GM19239 (cell line): ENCODE measurements at regions not wholly inside any gene's neighbourhood (a gene's known extent, or its start where the extent isn't known, plus 50 kb on each side); places are given as distances from the start of the nearest gene placed in this dataset.
"Not testable (repeated sequence)": the region's sequence is repeated elsewhere in the genome, so short reads cannot be mapped to it uniquely, and the experiment has no call there.

ENCODE experiments used
- DNase-seq: peaks from one replicate; pipeline ENCODE4 v3.0.0; 2011; ENCODE audit warnings: low spot score; ENCODE audit not compliant: insufficient read length
- FAIRE-seq: peaks from 2 replicates; lab custom pipeline; 2011; peaks lifted over from hg19 to GRCh38; lab: Jason Lieb, UNC

DNA sequence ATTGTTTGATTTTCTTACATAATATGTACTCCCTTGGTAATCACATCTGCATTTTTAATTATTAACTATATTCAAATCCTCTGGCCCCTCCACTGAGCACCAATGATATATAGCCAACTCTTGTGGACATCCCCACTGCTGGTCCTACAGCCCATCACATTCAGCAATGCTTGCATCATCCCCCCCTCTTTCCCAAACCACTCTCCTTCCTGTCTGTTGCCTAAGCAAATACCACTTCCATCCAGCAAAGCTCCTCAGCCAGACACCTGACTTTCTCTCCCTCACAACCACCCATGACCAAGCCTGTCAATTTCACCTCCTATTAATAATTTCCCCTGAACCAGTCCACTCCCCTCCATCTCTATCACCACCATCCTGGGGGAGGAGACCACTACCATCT is 330.1 kb downstream of the GOLGA6L6 start:
- not testable (repeated sequence) for FAIRE-seq

DNA sequence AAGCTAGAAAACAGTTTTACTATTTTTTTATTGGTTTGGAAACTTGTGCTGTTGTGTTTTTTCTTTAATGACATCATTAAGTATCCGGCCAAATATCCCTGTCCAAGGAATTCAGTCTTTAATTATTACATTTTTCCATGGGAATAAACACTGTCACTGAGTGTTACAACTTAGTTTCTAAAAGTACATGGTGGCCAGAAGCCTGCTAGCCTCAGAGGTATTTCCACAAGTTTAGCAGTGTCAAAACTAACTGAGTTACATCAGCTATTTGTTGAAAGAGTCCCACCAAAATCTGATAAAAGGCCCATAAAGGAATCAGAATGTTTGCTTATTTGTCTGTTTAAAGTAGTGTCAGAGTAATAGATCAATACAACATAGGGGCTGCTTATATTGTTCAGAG is 331.6 kb downstream of the GOLGA6L6 start:
- not testable (repeated sequence) for DNase-seq, FAIRE-seq

More for the DNA sequence above, 330.1 kb downstream of the GOLGA6L6 start:
- not testable (repeated sequence) for DNase-seq

- not testable (repeated sequence) for FAIRE-seq
Observed at GRCh38 chr15:20207607-20208006, 334.0 kb downstream of the GOLGA6L6 start.

DNA sequence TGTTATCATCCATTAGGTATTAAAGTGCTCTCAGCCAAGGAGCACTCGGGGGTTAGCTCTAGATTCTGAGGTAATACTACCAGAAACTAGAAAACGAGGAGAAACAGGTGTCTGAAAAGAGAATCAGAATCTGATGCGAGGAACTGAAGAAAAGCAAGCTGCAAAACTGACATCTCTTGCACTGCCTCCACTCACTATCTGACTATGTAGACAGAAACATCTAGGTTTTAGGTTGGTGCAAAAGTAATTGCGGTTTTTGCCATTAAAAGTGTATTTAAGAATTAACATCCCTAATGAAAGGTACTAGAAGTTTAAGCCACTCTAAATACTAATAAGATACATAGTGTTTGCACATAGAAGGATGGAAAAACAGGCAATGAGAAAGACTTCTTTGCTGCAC is 334.4 kb downstream of the GOLGA6L6 start:
- not testable (repeated sequence) for FAIRE-seq, DNase-seq

More at GRCh38 chr15:20207607-20208006, 334.0 kb downstream of the GOLGA6L6 start:
- DNase-seq: not testable (repeated sequence)

DNA sequence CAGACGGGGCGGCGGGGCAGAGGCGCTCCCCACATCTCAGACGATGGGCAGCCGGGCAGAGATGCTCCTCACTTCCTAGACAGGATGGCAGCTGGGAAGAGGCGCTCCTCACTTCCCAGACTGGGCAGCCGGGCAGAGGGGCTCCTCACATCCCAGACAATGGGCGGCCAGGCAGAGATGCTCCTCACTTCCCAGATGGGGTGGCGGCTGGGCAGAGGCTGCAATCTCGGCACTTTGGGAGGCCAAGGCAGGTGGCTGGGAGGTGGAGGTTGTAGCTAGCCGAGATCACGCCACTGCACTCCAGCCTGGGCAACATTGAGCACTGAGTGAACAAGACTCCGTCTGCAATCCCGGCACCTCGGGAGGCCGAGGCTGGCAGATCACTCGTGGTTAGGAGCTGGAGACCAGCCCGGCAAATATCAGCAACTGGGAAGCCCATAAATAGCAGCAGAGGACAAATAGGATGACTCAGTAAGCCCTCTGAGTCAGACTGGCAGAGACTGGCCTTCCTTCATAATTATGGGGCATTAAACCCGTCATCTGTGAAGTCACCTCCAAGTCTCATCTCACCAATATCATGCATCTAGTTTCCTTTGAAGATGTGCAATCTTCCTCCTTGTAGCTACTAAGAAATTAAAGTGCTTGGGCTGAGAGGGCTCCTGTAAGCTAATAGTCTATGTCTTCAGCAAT is 337.3 kb downstream of the GOLGA6L6 start:
- not testable (repeated sequence) for DNase-seq, FAIRE-seq

DNA sequence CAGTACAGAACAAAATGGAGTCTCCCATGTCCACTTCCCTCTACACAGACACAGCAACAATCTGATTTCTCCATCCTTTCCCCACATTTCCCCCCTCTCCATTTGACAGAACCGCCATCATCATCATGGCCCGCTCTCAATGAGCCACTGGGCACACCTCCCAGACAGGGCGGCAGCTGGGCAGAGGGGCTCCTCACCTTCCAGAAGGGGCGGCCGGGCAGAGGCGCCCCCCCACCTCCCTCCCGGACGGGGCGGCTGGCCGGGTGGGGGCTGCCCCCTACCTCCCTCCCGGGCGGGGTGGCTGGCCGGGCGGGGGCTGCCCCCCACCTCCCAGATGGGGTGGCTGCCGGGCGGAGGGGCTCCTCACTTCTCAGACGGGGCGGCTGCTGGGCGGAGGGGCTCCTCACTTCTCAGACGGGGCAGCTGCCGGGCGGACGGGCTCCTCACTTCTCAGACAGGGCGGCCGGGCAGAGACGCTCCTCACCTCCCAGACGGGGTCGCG is 337.9 kb downstream of the GOLGA6L6 start:
- not testable (repeated sequence) for FAIRE-seq, DNase-seq

GRCh38 chr15:20194591-20195198 is 346.9 kb downstream of the GOLGA6L6 start:
- not testable (repeated sequence) for DNase-seq, FAIRE-seq

DNA sequence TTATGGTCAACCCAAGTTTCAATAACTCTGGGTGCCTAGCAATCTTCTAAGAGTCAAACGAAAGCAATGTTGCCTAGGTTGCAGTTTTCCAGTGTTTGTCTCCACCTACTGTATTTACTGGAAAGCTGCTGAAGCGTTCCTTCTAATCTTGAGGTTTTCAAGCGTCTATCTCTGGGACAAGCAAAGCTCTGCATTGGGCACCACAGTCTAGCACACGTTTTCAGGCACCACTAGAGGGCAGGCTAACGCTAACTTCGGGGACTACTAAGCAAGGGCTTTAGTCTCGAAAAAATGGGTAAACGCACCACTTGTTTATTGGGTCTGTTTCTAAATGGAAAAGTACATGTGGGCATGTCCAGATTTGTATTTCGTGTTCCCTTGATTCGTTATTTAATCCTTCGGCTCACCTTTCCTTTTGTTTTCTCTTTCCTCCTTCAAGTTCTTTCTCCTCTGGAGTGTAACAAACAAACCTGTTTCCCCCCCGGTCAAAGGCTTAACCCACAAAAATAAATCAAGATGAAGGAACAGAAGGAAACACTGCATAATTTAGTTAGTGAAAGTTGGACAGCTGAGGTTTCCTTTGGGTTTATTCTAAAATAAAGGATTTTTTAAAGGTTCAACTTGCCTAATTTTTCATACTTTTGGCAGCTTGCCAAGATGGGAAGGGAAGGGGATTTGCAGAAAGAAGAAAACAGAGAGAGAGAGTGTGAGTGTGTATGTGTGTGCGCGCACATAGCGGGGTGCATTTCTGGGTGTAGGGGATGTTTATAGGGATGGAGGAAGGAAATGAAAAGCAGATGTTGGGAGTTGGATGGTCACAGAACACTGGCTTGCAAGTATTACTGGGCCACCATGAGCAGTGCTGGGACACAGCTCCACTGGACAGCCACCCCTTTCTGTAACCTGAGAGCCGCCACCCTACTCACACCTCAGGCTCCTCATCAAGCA is 348.3 kb downstream of the GOLGA6L6 start:
- not testable (repeated sequence) for DNase-seq, FAIRE-seq

GRCh38 chr15:20191508-20192125 is 350.0 kb downstream of the GOLGA6L6 start:
- not testable (repeated sequence) for FAIRE-seq, DNase-seq

GRCh38 chr15:20188611-20189010 is 353.0 kb downstream of the GOLGA6L6 start:
- DNase-seq, FAIRE-seq: not testable (repeated sequence)

GRCh38 chr15:20187370-20188355 is 353.9 kb downstream of the GOLGA6L6 start:
- FAIRE-seq, DNase-seq: not testable (repeated sequence)

DNA sequence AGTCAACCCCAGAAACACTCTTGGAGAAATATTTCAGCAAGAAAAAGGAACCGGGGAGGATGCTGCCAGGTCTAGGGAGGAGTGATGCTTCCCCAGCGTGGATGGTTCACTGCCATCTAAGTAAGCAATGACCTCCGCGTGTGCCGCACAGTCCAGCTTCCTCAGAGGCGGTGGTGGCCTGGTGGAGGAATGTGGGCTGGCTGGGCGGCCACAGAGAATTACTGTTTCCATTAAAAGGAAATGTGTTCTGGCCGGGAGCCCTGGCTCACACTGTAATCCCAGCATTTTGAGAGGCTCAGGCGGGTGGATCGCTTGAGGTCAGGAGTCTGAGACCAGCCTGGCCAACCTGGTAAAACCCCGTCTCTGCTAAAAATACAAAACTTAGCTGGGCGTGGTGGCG is 356.7 kb downstream of the GOLGA6L6 start:
- not testable (repeated sequence) for FAIRE-seq

GRCh38 chr15:20168221-20168620 is 373.4 kb downstream of the GOLGA6L6 start:
- not testable (repeated sequence) for DNase-seq, FAIRE-seq

More for the DNA sequence above, 356.7 kb downstream of the GOLGA6L6 start:
- not testable (repeated sequence) for DNase-seq

DNA sequence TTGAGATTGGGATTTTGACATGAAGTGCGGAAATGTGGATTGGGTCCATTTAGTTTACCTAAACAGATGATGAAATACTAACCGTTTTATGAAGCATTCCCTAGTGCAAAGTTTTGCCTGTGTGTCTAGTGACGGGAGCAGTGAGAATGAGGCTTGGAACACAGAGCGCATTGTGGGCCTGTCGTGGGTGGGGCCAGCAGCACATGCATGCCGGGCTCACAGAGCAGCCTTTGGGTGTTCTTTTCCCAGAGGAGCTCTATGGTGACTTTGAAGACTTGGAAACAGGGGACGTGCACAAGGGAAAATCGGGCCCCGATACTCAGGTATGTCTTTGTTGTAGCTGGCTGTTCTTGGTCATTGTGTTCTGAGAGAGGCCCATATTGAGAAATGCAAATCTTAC is 388.1 kb downstream of the GOLGA6L6 start:
- DNase-seq, FAIRE-seq: not testable (repeated sequence)

DNA sequence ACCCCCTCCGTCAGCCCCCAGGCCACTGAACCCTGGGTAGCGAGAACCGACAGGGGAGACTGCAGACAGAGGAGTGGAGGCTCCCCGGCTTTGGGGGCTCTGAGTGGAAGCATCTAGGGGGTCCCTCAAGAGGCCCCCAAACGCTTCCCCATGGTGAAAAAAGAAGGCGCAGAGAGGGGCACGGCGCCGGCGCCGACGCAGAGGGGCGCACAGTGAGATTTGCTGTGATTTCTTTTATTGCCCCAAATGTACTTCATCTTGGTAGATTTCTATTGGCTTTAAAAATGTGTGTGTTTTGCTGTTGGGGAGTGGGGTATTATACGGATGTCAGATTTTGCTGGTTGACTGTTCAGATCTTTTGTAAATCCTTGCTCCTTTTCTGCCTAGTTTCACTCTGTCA is 392.9 kb downstream of the GOLGA6L6 start:
- DNase-seq, FAIRE-seq: not testable (repeated sequence)

- DNase-seq, FAIRE-seq: not testable (repeated sequence)
Observed at GRCh38 chr15:20148008-20148407, 393.6 kb downstream of the GOLGA6L6 start.

GRCh38 chr15:20144333-20145036 is 397.1 kb downstream of the GOLGA6L6 start:
- not testable (repeated sequence) for FAIRE-seq, DNase-seq

- not testable (repeated sequence) for FAIRE-seq, DNase-seq
Observed at GRCh38 chr15:20142906-20143305, 398.7 kb downstream of the GOLGA6L6 start.
